ENCODE measurements at regions not wholly inside any gene's neighbourhood (a gene's known extent, or its start where the extent isn't known, plus 50 kb on each side); places are given as distances from the start of the nearest gene placed in this dataset.

GRCh38 chr18:28682912-28683311 lies 506.0 kb upstream of the CDH2 start:
- H3K79me2 ChIP-seq (ENCODE audit: control insufficient read depth, insufficient read depth, low read length), result no peaks in the 10 kb centered on the region
- CTCF ChIA-PET, result no interaction called here
- BruUV-seq (replicated peaks), result no TSS peak

GRCh38 chr18:28669165-28669564 lies 492.2 kb upstream of the CDH2 start:
- ChIA-PET CTCF (no interaction called here), SMC1A (ENCODE audit: uncharacterized antibody, unreplicated experiment) (no interaction called here), RAD21 (ENCODE audit: unreplicated experiment) (no interaction called here), POLR2A (no interaction called here)
- 55% methylated on average over 1 of the region's 1 CpG for WGBS (ENCODE audit: insufficient coverage, insufficient replicate concordance, low lambda C conversion rate, missing lambda C conversion rate)
- Histone ChIP-seq H3K27ac (ENCODE audit: control insufficient read depth, insufficient read depth) (no peak overlapping the region), H3K9me3 (replicated peaks; ENCODE audit: control insufficient read depth, insufficient read depth, low read length) (no peaks in the 10 kb centered on the region), H3K79me2 (ENCODE audit: control insufficient read depth, insufficient read depth, low read length) (no peaks in the 10 kb centered on the region), H4K20me1 (ENCODE audit: control insufficient read depth, insufficient read depth) (no peaks in the 10 kb centered on the region), H3K4me3 (no peak overlapping the region), H3K27me3 (replicated peaks in 1 of 2; ENCODE audit: control insufficient read depth in 2 of 2, insufficient read depth in 2 of 2, low read length in 1 of 2) (no peaks in the 10 kb centered on the region), H3K4me2 (ENCODE audit: control insufficient read depth, insufficient read depth) (no peak overlapping the region), H3K9ac (ENCODE audit: control insufficient read depth, insufficient read depth, low read length) (no peak overlapping the region), H2AFZ (ENCODE audit: control insufficient read depth, low read depth, low read length) (no peak overlapping the region), H3K4me1 (ENCODE audit: control insufficient read depth, insufficient read depth, low read length) (no peaks in the 10 kb centered on the region), H3K36me3 (ENCODE audit: control insufficient read depth in 2 of 2, insufficient read depth in 2 of 2, low read length in 1 of 2) (no peaks in the 10 kb centered on the region)
- FAIRE-seq (no peak), DNase-seq (ENCODE audit: low read depth, low spot score) (no peak), ATAC-seq (no peak)
- in situ Hi-C loops (cut with MboI), result no loop called here
- TF ChIP-seq ELK1 (IDR thresholded peaks at IDR 0.05; ENCODE audit: low read depth, low read length), result no peak
- BruUV-seq (replicated peaks), result no TSS peak
- intact Hi-C loops (cut with micrococcal nuclease; ENCODE audit: unreplicated experiment), result no loop called here

More at GRCh38 chr18:28682912-28683311, 506.0 kb upstream of the CDH2 start:
- Histone ChIP-seq H3K27me3 (replicated peaks in 1 of 2; ENCODE audit: control insufficient read depth in 2 of 2, insufficient read depth in 2 of 2, low read length in 1 of 2) (no peaks in the 10 kb centered on the region), H3K27ac (ENCODE audit: control insufficient read depth, insufficient read depth) (no peak overlapping the region), H3K4me1 (ENCODE audit: control insufficient read depth, insufficient read depth, low read length) (no peaks in the 10 kb centered on the region), H3K36me3 (ENCODE audit: control insufficient read depth in 2 of 2, insufficient read depth in 2 of 2, low read length in 1 of 2) (no peaks in the 10 kb centered on the region), H2AFZ (ENCODE audit: control insufficient read depth, low read depth, low read length) (no peak overlapping the region), H3K9me3 (replicated peaks; ENCODE audit: control insufficient read depth, insufficient read depth, low read length) (no peaks in the 10 kb centered on the region), H3K4me2 (ENCODE audit: control insufficient read depth, insufficient read depth) (no peak overlapping the region), H4K20me1 (ENCODE audit: control insufficient read depth, insufficient read depth) (no peaks in the 10 kb centered on the region), H3K4me3 (no peak overlapping the region), H3K9ac (ENCODE audit: control insufficient read depth, insufficient read depth, low read length) (no peak overlapping the region)
- in situ Hi-C loops (cut with MboI) (no loop called here), intact Hi-C loops (cut with micrococcal nuclease; ENCODE audit: unreplicated experiment) (no loop called here)
- ChIA-PET SMC1A (ENCODE audit: uncharacterized antibody, unreplicated experiment) (no interaction called here), POLR2A (no interaction called here), RAD21 (ENCODE audit: unreplicated experiment) (no interaction called here)
- no peak for TF ChIP-seq BRCA1 (IDR thresholded peaks at IDR 0.05; ENCODE audit: low read depth, low read length)
- no peak for TF ChIP-seq POU2F2 (IDR thresholded peaks at IDR 0.05; ENCODE audit: borderline replicate concordance, low read depth, low read length)
- TF ChIP-seq BHLHE40 (IDR thresholded peaks at IDR 0.05; ENCODE audit: borderline replicate concordance in 1 of 2, low read depth in 2 of 2, low read length in 1 of 2), result no peak
- TF ChIP-seq SMAD5 (IDR thresholded peaks at IDR 0.05; ENCODE audit: low read depth), result no peak
- DNase-seq (ENCODE audit: low read depth, low spot score) (no peak), ATAC-seq (no peak), FAIRE-seq (no peak)
